ENCODE measurements at regions not wholly inside any gene's neighbourhood (a gene's known extent, or its start where the extent isn't known, plus 50 kb on each side); places are given as distances from the start of the nearest gene placed in this dataset.

DNA sequence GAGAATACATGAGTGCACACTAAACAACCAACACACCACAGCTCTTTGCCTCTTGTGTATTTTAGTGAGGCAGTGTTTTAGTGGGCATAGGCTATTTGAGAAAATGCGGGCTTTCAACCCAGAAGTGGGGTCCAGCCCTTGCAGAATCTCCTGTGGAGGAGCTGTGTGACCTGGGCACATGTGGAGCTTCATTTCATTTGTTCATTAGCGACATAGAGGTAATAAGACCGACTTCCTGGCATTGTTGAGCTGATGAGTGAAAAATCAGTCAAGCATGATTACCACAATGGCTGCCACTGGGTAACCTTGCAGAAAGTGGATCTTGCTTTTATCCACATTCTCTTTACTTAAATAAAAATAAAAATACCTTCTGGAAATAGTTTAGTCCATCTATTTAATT, 923.5 kb downstream of the BCL11B start:
- no peaks in the 10 kb centered on the region for H3K9me3 ChIP-seq
- H3K4me3 ChIP-seq: no peak overlapping the region
- DNase-seq (ENCODE audit: low spot score in 2 of 2): no peak
- TF ChIP-seq, protein P1, sequence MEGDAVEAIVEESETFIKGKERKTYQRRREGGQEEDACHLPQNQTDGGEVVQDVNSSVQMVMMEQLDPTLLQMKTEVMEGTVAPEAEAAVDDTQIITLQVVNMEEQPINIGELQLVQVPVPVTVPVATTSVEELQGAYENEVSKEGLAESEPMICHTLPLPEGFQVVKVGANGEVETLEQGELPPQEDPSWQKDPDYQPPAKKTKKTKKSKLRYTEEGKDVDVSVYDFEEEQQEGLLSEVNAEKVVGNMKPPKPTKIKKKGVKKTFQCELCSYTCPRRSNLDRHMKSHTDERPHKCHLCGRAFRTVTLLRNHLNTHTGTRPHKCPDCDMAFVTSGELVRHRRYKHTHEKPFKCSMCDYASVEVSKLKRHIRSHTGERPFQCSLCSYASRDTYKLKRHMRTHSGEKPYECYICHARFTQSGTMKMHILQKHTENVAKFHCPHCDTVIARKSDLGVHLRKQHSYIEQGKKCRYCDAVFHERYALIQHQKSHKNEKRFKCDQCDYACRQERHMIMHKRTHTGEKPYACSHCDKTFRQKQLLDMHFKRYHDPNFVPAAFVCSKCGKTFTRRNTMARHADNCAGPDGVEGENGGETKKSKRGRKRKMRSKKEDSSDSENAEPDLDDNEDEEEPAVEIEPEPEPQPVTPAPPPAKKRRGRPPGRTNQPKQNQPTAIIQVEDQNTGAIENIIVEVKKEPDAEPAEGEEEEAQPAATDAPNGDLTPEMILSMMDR (IDR thresholded peaks at IDR 0.05): no peak
- no peak for TF ChIP-seq POLR2A (IDR thresholded peaks at IDR 0.05)
- no peak for TF ChIP-seq EP300 (IDR thresholded peaks at IDR 0.05)
- no peak overlapping the region for H3K27ac ChIP-seq
- no peaks in the 10 kb centered on the region for H3K36me3 ChIP-seq
- H3K27me3 ChIP-seq: no peaks in the 10 kb centered on the region
- H3K4me1 ChIP-seq: no peaks in the 10 kb centered on the region
- 87 to 88% methylated on average over 3 of the region's 3 CpGs for WGBS, 2 donors

DNA sequence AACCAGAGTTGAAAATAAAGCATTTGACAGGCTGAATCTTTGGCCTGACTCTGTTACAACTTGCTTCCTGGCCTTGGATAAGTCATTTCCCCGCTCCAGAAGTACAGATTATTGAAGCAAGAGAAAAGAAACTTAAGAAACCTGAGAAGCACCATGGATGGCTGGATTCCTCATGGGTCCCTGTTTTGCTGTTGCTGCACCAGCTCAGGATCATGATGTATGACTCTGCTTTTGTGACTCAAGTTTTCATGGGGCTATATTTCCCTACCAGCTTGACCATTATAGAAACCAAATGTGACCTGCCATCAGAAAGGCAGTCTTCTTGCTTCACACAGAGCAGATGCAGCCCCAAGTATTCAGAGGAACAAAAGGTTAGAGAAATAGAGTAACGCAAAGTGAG, 921.8 kb downstream of the BCL11B start:
- 24 to 50% methylated on average over 2 of the region's 2 CpGs for WGBS, 2 donors
- no peaks in the 10 kb centered on the region for H3K36me3 ChIP-seq

DNA sequence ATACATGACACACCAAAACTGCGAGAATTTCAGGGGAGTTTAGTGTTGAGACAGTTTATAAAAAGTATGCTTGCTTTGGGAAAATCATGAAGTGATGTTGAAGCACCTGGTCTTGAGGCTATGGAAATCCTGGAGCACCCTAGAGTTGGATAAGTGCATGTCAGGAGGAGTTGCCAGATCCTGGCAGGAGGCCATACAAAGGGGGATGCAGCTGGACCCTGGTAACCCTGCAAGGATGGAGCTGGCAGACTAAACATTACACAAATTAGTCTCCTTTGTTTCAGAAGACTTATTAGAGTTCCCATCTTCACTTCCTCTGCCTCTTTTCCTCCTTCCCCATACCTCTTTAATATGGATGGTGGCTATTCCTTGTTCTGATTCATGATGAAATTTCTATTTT, 907.0 kb downstream of the BCL11B start:
- H3K9me3 ChIP-seq: peaks cover 0 to 14% (median 0%) of the 10 kb centered on the region in 4 donors
- no peak overlapping the region for H3K4me3 ChIP-seq
- 68 to 79% methylated on average over 1 of the region's 1 CpG for WGBS, 2 donors
- TF ChIP-seq EP300 (IDR thresholded peaks at IDR 0.05) (no peak), POLR2A (IDR thresholded peaks at IDR 0.05) (no peak)
- TF ChIP-seq, protein P1 (IDR thresholded peaks at IDR 0.05): no peak
- H3K27me3 ChIP-seq: no peaks in the 10 kb centered on the region
- DNase-seq (ENCODE audit: low spot score in 2 of 2): no peak
- no peak overlapping the region for H3K27ac ChIP-seq
- no peaks in the 10 kb centered on the region for H3K4me1 ChIP-seq
- no peaks in the 10 kb centered on the region for H3K36me3 ChIP-seq

More for the DNA sequence above, 921.8 kb downstream of the BCL11B start:
- TF ChIP-seq, protein P1 (IDR thresholded peaks at IDR 0.05): no peak
- TF ChIP-seq POLR2A (IDR thresholded peaks at IDR 0.05): no peak
- TF ChIP-seq EP300 (IDR thresholded peaks at IDR 0.05): no peak
- H3K9me3 ChIP-seq: no peaks in the 10 kb centered on the region
- H3K27me3 ChIP-seq: no peaks in the 10 kb centered on the region
- no peak overlapping the region for H3K4me3 ChIP-seq
- H3K4me1 ChIP-seq: no peaks in the 10 kb centered on the region
- no peak for DNase-seq (ENCODE audit: low spot score in 2 of 2)
- no peak overlapping the region for H3K27ac ChIP-seq

DNA sequence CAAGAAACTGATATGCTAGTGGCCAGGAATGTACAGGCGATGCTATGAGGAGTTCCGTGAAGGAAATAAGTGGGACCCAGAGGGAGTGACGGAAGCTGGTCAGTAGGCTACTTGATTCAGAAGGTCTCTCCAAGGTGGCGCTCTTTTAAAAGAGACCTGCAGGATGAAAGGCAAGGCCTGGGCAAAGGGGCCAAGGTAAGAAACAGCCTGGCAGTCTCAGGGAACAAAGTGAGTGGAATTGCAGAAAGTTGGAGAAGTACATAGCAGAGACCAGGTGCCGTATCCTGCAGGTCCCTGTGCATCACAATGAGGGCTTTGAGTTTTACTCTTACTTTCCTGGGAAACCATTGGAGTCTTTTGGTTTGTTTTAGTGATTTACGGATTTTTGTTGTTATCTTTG, 905.6 kb downstream of the BCL11B start:
- TF ChIP-seq, protein P1 (IDR thresholded peaks at IDR 0.05): no peak
- no peak for TF ChIP-seq POLR2A (IDR thresholded peaks at IDR 0.05)
- TF ChIP-seq EP300 (IDR thresholded peaks at IDR 0.05): no peak
- Histone ChIP-seq H3K36me3 (no peaks in the 10 kb centered on the region), H3K27ac (no peak overlapping the region), H3K9me3 (peaks cover 0 to 7% (median 0%) of the 10 kb centered on the region in 4 donors), H3K4me3 (no peak overlapping the region), H3K4me1 (no peaks in the 10 kb centered on the region), H3K27me3 (no peaks in the 10 kb centered on the region)
- 89 to 93% methylated on average over 6 of the region's 6 CpGs for WGBS, 2 donors
- DNase-seq (ENCODE audit: low spot score in 2 of 2): no peak

DNA sequence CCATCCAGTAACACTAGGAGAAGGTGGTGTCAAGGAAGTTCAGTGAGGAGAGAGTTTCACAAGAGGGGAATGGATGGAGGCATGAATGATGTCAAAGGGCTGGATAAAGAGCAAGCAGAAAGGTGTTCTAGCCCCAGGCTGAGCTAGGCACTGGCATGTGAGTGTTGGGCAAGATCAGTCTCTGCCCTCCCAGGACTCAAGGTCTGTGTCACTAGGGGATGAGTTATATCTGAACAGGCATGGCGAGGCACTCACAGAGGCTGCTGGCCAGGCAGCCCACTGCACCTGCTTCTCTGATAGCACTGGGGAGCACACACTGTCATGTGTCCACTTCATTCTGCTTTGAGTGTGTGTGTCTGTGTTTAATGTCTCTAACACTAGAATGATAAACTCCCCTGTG, 903.8 kb downstream of the BCL11B start:
- TF ChIP-seq POLR2A (IDR thresholded peaks at IDR 0.05) (no peak), EP300 (IDR thresholded peaks at IDR 0.05) (no peak)
- TF ChIP-seq, protein P1 (IDR thresholded peaks at IDR 0.05): no peak
- no peak overlapping the region for H3K4me3 ChIP-seq
- H3K36me3 ChIP-seq: no peaks in the 10 kb centered on the region
- 91 to 100% methylated on average over 1 of the region's 1 CpG for WGBS, 2 donors
- no peak for DNase-seq (ENCODE audit: low spot score in 2 of 2)
- H3K27me3 ChIP-seq: no peaks in the 10 kb centered on the region
- no peaks in the 10 kb centered on the region for H3K4me1 ChIP-seq
- peaks cover 0 to 7% (median 0%) of the 10 kb centered on the region in 4 donors for H3K9me3 ChIP-seq
- H3K27ac ChIP-seq: no peak overlapping the region
